ENCODE measurements at regions not wholly inside any gene's neighbourhood (a gene's known extent, or its start where the extent isn't known, plus 50 kb on each side); places are given as distances from the start of the nearest gene placed in this dataset.

DNA sequence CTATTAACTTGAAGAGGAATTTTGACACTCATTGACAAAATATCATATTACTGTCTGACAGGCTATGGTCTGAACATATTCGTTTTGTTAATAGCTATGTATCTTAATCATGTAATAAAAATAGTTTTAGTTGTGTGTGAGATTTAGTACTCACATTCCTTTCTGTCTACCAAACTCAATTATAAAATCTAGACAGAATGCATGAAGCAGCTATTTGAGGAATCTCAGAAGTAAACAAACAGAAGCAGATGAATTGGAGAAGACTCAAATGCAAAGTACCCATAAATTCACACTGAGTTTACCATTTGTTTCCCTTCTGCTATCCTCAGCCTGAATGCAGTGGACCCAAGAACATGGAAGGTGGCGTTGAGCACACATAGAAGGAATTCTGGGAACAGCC lies 841.6 kb upstream of the AADAT start:
- TF ChIP-seq GATA2 (IDR thresholded peaks at IDR 0.05; ENCODE audit: low read depth, low read length) (no peak), GATA3 (IDR thresholded peaks at IDR 0.05; ENCODE audit: low read depth, low read length) (no peak)

DNA sequence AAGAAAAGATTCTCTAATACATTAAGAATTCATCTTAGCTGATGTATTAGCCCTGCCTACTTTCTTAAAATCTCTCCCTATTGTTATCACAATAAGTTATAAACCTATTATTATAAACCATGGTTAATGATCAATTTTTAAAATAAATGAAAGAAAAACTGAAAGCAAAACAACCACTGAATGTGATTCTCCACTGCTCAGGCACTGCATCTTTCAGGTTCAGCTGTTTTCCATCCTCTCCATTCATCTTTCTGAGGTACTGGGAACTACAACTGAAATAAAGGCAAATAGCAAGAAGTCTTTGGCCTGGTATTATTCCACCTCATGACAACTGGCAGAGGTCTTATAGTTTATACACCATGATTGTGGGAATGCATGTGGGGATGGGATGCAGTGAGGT lies 798.9 kb upstream of the AADAT start:
- TF ChIP-seq GATA2 (IDR thresholded peaks at IDR 0.05; ENCODE audit: low read depth, low read length) (no peak), GATA3 (IDR thresholded peaks at IDR 0.05; ENCODE audit: low read depth, low read length) (no peak)

DNA sequence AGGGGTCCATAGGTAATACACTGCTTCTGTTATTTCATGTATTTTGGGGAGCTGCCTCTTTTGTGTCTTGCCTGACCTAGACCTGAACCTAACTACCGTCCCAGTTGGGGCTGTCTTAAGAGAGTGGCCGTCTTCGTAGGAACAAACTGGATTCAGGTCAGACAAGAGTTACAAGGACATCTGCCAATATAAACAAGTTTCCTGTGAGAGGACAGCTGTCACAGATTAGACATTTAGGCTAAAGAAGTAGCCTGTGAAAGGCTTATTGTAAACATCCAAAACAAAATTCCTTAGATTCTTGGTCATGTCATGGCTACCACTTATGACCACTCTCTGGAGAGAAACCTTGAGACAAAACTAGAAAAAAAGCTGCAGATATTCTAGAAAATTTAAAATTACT lies 797.6 kb upstream of the AADAT start:
- TF ChIP-seq GATA2 (IDR thresholded peaks at IDR 0.05; ENCODE audit: low read depth, low read length) (no peak), GATA3 (IDR thresholded peaks at IDR 0.05; ENCODE audit: low read depth, low read length) (no peak)

DNA sequence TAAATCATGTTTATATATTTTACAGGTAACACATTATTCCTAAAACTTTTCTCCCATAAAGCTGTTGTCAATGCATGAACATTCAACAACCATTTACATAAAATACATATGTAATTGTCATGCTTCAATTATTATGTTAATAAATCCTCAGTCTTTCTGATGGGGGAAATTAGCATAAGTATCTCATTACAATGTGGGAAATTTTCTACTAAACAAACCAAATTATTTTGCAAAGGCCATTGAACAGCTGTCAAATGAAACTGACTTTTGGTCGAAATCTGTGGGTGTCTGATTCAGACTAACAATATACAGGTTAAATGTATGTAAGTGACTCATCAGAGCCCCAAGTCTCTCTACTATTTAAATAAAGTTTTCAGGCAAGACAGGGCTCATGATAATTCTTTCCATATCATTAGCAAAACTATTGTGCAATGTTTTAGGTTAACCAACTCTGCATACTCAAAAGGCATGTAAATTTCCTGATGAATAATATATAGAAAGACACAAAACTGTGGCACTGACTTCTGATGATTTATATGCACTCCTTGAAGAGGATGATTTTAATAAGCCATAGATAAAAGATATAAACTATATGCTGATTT lies 795.3 kb upstream of the AADAT start:
- TF ChIP-seq GATA3 (IDR thresholded peaks at IDR 0.05; ENCODE audit: low read depth, low read length) (no peak), GATA2 (IDR thresholded peaks at IDR 0.05; ENCODE audit: low read depth, low read length) (no peak)

DNA sequence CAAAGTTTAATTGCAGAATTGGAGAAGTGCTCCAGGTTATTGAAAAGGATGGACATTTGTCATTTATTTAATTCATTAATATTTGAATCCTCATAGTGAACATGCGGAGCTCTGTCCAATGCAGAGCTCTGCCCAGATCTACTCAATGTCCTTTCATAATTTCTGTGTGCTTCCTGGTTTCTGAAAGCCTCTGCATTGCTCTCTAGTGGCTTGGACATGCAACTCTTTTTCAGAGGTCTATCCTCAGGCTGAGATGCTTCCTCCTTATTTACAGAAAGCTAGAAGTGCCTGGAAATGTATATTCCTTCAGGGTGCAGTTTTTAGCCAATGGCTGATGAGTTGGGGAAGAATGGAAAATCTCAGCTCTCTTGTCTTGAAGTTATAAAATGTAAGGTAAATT lies 786.1 kb upstream of the AADAT start:
- TF ChIP-seq GATA2 (IDR thresholded peaks at IDR 0.05; ENCODE audit: low read depth, low read length), result no peak
- no peak for TF ChIP-seq GATA3 (IDR thresholded peaks at IDR 0.05; ENCODE audit: low read depth, low read length)

DNA sequence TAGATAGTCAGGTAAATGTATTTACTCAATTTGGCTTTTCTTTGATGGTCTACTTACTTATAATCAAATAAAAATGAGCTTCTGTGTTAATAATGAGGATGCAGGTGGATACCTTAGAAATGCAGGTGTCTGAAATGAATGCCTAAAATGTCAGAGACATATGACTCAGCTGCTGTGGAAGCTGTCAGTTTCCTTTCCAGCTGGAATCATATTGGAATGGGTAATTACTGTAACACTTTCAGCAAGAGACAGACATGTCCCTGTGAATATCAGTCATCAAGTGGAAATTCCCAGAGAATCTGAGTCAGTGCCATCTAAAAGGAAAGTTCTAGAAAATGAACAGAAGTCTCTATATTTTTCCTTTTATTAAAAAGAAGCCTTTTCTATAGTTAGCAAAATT lies 783.0 kb upstream of the AADAT start:
- TF ChIP-seq GATA2 (IDR thresholded peaks at IDR 0.05; ENCODE audit: low read depth, low read length) (no peak), GATA3 (IDR thresholded peaks at IDR 0.05; ENCODE audit: low read depth, low read length) (no peak)

DNA sequence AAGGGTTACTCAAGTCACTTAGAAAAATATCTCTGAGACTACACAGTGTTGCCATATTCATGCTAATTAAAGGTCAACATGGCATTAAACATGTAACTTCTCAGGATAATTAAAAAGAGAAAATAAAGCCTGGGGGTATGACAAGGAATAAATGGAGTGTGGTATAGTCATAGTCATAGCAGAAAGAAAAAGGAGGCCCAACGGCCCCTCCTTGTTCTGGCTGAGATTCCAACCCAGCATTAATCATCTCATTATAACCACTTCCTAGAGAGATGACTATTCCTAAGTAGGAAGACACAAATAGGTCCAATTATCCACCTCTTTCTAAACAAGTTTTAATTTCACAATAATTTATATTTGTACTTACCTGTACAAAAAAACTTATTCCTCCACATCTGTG lies 778.4 kb upstream of the AADAT start:
- TF ChIP-seq GATA2 (IDR thresholded peaks at IDR 0.05; ENCODE audit: low read depth, low read length), result no peak
- TF ChIP-seq GATA3 (IDR thresholded peaks at IDR 0.05; ENCODE audit: low read depth, low read length), result no peak

DNA sequence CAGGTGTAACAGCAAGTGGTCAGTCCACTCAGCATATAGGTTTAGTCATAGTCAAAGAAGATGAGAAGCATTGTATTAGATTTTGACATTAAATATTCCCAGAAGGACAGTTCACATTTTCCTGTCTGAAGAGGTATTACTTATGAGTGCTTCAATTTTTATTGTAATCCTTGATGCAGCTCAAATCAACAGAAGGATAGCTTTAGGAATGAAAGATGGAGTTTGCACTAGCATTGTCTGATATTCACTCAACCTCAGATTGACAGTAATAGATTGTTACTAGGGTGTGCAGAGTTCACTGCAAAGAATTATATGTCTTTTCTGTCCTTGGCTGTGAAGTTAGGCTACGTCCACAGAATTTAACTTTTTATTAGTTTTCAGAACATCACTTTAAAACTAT lies 764.3 kb upstream of the AADAT start:
- TF ChIP-seq GATA3 (IDR thresholded peaks at IDR 0.05; ENCODE audit: low read depth, low read length) (no peak), GATA2 (IDR thresholded peaks at IDR 0.05; ENCODE audit: low read depth, low read length) (no peak)

DNA sequence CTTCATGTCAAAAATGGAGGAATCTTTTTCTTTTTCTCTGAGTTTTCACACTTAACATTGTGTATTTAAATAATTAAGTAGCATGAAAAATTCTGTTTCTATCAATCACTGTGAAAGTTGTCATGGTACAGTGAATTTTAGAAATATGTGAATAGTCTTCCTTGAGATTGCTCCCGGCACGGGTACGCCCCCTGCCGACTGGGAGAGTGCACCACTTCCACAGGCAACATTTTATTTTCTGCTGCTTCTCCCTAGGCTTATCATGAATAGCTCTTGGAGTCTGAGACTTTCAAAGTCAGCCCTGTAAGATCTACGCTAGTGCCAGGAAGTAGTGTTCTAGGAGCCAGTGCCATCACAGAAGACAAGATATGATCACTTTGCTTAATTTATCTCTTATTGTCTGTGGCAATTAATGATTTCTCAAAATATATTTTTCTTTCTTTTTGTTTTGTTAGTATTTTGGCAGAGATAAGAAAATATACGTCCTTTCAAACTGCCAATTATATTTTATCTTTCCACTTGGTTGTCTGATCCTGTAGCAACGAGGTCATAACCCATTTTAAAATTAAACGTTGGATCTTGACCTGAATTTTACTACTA lies 763.8 kb upstream of the AADAT start:
- TF ChIP-seq GATA2 (IDR thresholded peaks at IDR 0.05; ENCODE audit: low read depth, low read length) (no peak), GATA3 (IDR thresholded peaks at IDR 0.05; ENCODE audit: low read depth, low read length) (no peak)

DNA sequence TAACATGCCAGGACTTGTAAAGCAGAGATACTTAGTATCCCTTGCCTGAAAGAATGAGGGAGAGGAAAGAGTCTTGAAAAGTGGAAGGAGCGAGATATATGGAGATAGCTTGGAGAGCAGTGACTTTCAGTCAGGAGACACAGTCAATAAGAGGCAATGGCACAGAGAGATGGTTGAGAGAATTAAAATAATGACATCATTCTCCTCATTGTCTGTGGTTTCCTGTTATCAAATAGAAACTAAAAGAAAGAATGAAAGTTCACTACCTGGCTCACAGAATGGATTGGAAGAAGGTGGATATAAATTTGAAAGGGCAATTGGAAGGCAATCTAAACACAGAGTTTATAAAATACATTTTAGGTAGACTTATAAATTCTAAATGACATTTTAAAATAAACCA lies 760.2 kb upstream of the AADAT start:
- TF ChIP-seq GATA3 (IDR thresholded peaks at IDR 0.05; ENCODE audit: low read depth, low read length), result no peak

DNA sequence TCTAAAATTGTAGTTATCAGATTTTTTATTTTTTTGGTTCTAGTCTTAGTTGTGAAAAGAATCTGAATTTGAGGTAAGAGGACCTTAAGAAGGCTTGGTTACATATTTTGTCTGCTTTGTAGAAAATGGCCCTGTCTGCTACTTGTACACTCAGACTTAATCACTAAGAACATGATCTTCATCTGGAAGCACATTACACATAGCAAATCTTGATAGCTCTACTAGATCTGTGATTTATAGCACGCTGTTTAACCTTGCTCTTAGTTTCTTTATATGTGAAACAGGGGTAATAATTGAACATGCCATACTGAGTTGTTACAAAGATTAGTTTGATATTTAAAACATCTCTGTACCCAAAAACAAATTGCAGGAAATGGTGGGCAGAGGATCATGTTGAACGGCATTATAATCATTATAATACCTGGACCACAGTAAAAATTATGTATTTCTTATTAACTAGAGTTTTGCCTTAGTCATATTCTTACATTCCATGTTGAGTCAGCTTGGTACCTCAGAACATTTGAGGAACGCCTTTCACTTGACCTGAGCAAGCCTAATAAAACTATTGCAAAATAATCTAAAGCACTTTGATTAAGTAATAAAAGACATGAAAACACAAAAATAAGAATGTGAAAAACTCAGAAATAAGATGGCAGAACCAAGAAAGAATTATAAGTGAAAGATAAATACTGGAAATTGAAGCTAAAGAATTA lies 738.0 kb upstream of the AADAT start:
- TF ChIP-seq GATA3 (IDR thresholded peaks at IDR 0.05; ENCODE audit: low read depth, low read length), result no peak
- no peak for TF ChIP-seq GATA2 (IDR thresholded peaks at IDR 0.05; ENCODE audit: low read depth, low read length)

DNA sequence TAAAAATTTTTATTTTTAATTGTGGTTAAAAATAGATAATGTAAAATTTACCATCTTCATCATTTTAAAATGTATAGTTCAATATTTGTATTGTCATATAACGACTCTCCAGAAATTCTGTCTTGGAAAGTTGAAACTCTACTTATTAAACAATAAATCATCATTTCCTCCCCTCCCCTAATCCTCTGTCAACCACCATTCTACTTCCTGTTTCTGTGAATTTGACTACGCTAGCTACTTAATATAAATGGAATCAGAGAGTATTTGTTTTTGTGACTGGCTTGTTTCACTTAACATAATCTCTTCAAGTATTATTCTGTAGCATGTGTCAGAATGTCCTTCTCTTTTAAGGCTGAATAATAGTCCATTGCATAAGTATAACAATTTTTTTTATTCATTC lies 729.0 kb upstream of the AADAT start:
- TF ChIP-seq GATA2 (IDR thresholded peaks at IDR 0.05; ENCODE audit: low read depth, low read length) (no peak), GATA3 (IDR thresholded peaks at IDR 0.05; ENCODE audit: low read depth, low read length) (no peak)

DNA sequence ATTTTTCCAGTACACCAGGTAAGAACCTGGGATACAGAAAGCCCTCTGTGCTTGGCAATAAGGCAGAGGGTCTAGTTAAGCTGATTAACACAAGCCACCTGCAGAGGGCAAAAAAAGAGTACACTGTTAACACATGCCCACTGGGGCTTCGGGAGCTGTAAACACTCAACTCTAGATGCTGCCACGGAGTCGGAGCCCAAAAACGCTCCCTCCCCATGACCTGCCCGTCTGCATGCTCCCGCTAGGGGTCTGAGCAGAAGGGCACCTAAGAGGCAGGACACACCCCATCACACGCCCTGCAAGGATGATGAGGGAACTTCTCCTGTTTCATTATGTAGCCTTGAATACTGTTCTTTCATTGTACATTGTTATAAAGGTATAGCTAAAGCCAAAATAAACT lies 715.6 kb upstream of the AADAT start:
- TF ChIP-seq GATA3 (IDR thresholded peaks at IDR 0.05; ENCODE audit: low read depth, low read length), result no peak
- no peak for TF ChIP-seq GATA2 (IDR thresholded peaks at IDR 0.05; ENCODE audit: low read depth, low read length)

DNA sequence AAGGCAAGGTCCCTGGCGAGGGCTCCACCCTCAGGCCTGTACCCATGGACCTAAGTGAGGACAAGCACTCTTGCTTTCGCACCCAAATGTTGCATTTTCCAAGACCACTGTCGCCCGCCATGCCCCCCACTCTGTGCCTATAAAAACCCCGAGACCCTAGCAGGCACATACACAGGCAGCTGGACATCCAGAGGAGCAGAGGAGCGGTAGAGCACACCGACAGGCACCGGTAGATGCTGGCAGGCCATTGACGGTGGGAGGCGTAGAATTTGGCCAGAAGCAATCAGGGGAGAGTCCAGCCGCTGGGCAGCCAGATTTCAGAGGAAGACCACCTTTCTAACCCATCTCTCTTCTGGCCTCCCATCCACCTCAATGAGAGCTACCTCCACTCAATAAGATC lies 715.2 kb upstream of the AADAT start:
- TF ChIP-seq GATA2 (IDR thresholded peaks at IDR 0.05; ENCODE audit: low read depth, low read length), result no peak

DNA sequence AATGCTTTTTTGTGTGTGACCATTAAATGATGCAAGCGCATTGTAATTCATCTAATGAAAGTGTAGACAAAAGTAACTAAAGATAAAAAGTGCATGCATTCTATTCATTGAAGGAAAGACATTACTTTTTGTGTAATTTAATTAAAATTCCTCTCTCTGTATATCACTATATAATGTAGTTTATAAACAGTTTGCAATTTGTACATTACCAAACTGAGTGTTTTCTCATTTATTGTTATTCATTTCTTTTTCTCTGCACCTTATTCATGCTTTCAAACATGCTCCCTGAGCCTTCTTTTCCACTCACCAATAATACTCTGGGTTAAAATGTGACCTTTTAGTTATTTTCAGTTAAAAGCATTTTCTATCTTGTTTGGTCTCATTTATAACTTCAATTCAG lies 713.7 kb upstream of the AADAT start:
- TF ChIP-seq GATA2 (IDR thresholded peaks at IDR 0.05; ENCODE audit: low read depth, low read length) (no peak), GATA3 (IDR thresholded peaks at IDR 0.05; ENCODE audit: low read depth, low read length) (no peak)

All from SH-SY5Y (cell line).